Neural progenitor cell (in vitro differentiated cells): ENCODE measurements at regions not wholly inside any gene's neighbourhood (a gene's known extent, or its start where the extent isn't known, plus 50 kb on each side); places are given as distances from the start of the nearest gene placed in this dataset.

Experiments used
- EZH2 ChIP-seq: fragments of 200-600 bp; sonication (generic); IDR thresholded peaks from 2 replicates; pipeline ENCODE4 v1.6.1; 2017; ENCODE audit warnings: antibody characterized with exemption, mild to moderate bottlenecking, moderate library complexity
- TF ChIP-seq, protein P1 (sequence below): fragments of 200-600 bp; sonication (generic); IDR thresholded peaks from 2 replicates; pipeline ENCODE4 v1.5.1; 2017; ENCODE audit warnings: antibody characterized with exemption, mild to moderate bottlenecking

DNA sequence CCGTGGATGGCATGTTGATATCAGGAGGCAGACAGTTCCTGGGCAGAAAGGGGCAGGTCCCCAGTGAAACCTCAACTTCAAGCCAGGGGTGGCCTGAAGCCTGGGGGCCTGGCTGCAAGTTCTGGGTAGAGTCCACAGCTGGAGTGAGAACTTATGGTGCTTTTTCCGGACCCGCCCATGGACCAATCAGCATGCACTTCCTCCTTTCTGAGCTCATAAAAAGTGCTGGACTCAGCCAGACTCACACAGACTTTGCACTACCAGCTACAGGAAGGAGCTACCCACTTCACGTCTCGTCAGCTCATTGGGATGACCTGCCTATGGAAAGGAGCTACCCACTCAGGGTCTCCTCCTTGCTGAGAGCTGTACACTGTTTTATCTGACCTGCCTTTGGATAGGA is 183.1 kb upstream of the MC4R start:
- TF ChIP-seq EZH2: no peak
- TF ChIP-seq, protein P1, sequence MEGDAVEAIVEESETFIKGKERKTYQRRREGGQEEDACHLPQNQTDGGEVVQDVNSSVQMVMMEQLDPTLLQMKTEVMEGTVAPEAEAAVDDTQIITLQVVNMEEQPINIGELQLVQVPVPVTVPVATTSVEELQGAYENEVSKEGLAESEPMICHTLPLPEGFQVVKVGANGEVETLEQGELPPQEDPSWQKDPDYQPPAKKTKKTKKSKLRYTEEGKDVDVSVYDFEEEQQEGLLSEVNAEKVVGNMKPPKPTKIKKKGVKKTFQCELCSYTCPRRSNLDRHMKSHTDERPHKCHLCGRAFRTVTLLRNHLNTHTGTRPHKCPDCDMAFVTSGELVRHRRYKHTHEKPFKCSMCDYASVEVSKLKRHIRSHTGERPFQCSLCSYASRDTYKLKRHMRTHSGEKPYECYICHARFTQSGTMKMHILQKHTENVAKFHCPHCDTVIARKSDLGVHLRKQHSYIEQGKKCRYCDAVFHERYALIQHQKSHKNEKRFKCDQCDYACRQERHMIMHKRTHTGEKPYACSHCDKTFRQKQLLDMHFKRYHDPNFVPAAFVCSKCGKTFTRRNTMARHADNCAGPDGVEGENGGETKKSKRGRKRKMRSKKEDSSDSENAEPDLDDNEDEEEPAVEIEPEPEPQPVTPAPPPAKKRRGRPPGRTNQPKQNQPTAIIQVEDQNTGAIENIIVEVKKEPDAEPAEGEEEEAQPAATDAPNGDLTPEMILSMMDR: no peak
